Left ventricle myocardium inferior (tissue), 1 donor: ENCODE measurements at regions not wholly inside any gene's neighbourhood (a gene's known extent, or its start where the extent isn't known, plus 50 kb on each side); places are given as distances from the start of the nearest gene placed in this dataset.

Experiments
- DNase-seq: peaks from one replicate; pipeline ENCODE4 v3.0.0-alpha.2; 2020
- H3K27ac ChIP-seq: fragments of 200-600 bp; replicated peaks from 2 replicates; pipeline ENCODE4 v1.8.0; 2021
- H3K27me3 ChIP-seq: fragments of 200-600 bp; 2 replicates; pipeline ENCODE4 v1.8.0; 2021; ENCODE audit warnings: low read depth
- H3K36me3 ChIP-seq: fragments of 200-600 bp; 2 replicates; pipeline ENCODE4 v1.8.0; 2021
- H3K4me1 ChIP-seq: fragments of 200-600 bp; 2 replicates; pipeline ENCODE4 v1.8.0; 2021
- H3K4me3 ChIP-seq: fragments of 200-600 bp; 2 replicates; pipeline ENCODE4 v1.8.0; 2021; ENCODE audit warnings: mild to moderate bottlenecking, moderate library complexity
- H3K9me3 ChIP-seq: fragments of 200-600 bp; replicated peaks from 2 replicates; pipeline ENCODE4 v1.8.0; 2021
- CTCF ChIP-seq: fragments of 200-600 bp; IDR thresholded peaks from 2 replicates; pipeline ENCODE4 v1.8.0; 2021; ENCODE audit warnings: antibody characterized with exemption, mild to moderate bottlenecking, borderline replicate concordance
- intact Hi-C: fragments of 100-400 bp; cut with micrococcal nuclease; formaldehyde crosslinking; loops from one replicate; pipeline ENCODE4 v1.11.0; 2022
- donor health status: DM: no; HTN: yes; CAD: no; lungs with severe emphysema.

- no peak overlapping the region for H3K27ac ChIP-seq
- H3K4me1 ChIP-seq = peaks cover 8% of the 10 kb centered on the region
- no peak for TF ChIP-seq CTCF
- no peaks in the 10 kb centered on the region for H3K36me3 ChIP-seq
- H3K9me3 ChIP-seq = no peaks in the 10 kb centered on the region
- DNase-seq = no peak
- intact Hi-C loops = no loop called here
- H3K27me3 ChIP-seq = no peaks in the 10 kb centered on the region
- no peak overlapping the region for H3K4me3 ChIP-seq
These were observed 60.1 kb upstream of the ELOVL5 start for GRCh38 chr6:53408826-53409225.

GRCh38 chr6:53399027-53399344 is 50.2 kb upstream of the ELOVL5 start:
- no peak for TF ChIP-seq CTCF
- DNase-seq = no peak
- no peak overlapping the region for H3K4me3 ChIP-seq

GRCh38 chr6:53398247-53399026 is 49.7 kb upstream of the ELOVL5 start:
- H3K27ac ChIP-seq = no peak overlapping the region
- H3K36me3 ChIP-seq = no peaks in the 10 kb centered on the region
- H3K4me3 ChIP-seq = no peak overlapping the region
- no peaks in the 10 kb centered on the region for H3K4me1 ChIP-seq
- H3K9me3 ChIP-seq = no peaks in the 10 kb centered on the region
- no peak for TF ChIP-seq CTCF
- H3K27me3 ChIP-seq = no peaks in the 10 kb centered on the region
- no peak for DNase-seq
- intact Hi-C loops = no loop called here

More at GRCh38 chr6:53399027-53399344, 50.2 kb upstream of the ELOVL5 start:
- no peaks in the 10 kb centered on the region for H3K27me3 ChIP-seq
- no peaks in the 10 kb centered on the region for H3K4me1 ChIP-seq
- H3K27ac ChIP-seq = no peak overlapping the region
- no peaks in the 10 kb centered on the region for H3K36me3 ChIP-seq
- no peaks in the 10 kb centered on the region for H3K9me3 ChIP-seq
- intact Hi-C loops = no loop called here
